ENCODE measurements at regions not wholly inside any gene's neighbourhood (a gene's known extent, or its start where the extent isn't known, plus 50 kb on each side); places are given as distances from the start of the nearest gene placed in this dataset.
"Not testable (repeated sequence)": the region's sequence is repeated elsewhere in the genome, so short reads cannot be mapped to it uniquely, and the experiment has no call there.

DNA sequence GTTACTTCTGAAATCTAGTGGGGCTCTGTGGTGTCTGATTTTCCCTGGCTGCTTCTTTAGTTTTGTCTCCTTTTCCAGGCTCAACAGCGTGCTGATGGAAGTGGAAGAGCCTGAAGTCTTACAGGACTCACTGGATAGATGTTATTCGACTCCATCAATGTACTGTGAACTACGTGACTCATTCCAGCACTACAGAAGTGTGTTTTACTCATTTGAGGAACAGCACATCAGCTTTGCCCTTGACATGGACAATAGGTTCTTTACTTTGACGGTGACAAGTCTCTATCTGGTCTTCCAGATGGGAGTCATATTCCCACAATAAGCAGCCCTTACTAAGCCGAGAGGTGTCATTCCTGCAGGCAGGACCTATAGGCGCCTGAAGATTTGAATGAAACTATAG is 51.1 kb downstream of the NBPF8 start:
- DNase-seq (ENCODE audit: low read depth, low spot score): not testable (repeated sequence)

- DNase-seq (ENCODE audit: low read depth, low spot score): not testable (repeated sequence)
Observed at GRCh38 chr1:120477663-120478062, 62.8 kb downstream of the NBPF8 start.

- DNase-seq (ENCODE audit: low read depth, low spot score): not testable (repeated sequence)
Observed at GRCh38 chr1:120478400-120478799, 63.6 kb downstream of the NBPF8 start.

- DNase-seq (ENCODE audit: low read depth, low spot score): not testable (repeated sequence)
Observed at GRCh38 chr1:120487542-120487941, 72.7 kb downstream of the NBPF8 start.

- not testable (repeated sequence) for DNase-seq (ENCODE audit: low read depth, low spot score)
Observed at GRCh38 chr1:120489217-120489616, 74.4 kb downstream of the NBPF8 start.

GRCh38 chr1:120497145-120497544 is 82.3 kb downstream of the NBPF8 start:
- not testable (repeated sequence) for DNase-seq (ENCODE audit: low read depth, low spot score)

DNA sequence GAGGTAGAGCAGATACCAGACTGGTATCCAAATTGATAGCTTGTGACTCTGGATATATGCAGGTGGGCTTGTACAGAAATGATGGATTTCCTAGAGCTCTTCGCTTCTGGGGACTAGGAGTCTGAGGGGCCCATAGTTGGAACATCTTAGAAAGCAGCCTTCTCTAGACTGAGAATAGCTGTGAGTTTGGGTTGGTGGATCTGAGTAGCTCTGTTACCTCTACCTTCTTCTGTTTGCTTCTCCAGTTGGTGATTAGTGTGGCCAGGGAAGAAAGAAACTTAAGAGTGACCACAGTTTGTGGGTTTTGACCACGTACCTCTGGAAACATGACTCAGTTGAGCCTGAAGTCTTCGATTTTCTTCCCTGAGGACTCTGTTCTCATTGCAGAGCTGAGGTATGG is 88.4 kb downstream of the NBPF8 start:
- not testable (repeated sequence) for DNase-seq (ENCODE audit: low read depth, low spot score)

DNA sequence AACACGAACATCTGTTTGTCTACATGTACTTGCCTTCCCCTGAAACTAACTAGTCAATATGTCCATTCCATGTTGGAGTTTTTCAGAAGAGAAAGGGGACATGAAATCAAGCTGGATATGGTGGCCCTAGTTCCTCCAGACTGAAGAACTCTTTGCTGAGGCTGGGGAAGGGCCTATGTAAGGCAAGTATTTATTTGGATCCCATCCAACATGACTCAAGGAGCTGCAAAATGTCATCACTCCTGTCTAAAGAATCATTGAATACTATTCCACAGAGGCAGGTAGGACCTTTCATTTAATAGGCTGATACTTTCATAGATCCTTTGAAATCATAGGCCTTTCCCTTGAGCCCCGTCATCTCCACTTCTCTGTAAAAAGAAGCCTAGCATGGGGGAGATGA is 91.5 kb downstream of the NBPF8 start:
- DNase-seq (ENCODE audit: low read depth, low spot score): not testable (repeated sequence)

DNA sequence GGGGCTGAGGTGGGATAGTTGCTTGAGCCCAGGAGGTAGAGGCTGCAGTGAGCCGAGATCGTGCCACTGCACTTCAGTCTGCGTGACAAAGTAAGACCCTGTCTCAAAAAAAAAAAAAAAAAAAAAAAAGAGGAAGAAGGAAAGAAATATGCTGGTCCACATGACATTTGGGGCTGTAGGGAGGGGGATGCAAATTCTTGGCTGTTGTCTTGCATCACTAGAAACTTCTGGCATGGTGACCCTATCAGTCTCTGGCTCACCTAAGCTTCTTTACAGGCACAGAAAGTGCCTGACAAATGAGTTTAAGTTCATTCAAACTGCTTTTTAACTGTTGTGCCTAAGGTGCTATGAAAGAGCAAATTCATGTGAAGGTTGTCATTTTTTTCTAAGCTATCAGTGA is 93.5 kb downstream of the NBPF8 start:
- DNase-seq (ENCODE audit: low read depth, low spot score): not testable (repeated sequence)

DNA sequence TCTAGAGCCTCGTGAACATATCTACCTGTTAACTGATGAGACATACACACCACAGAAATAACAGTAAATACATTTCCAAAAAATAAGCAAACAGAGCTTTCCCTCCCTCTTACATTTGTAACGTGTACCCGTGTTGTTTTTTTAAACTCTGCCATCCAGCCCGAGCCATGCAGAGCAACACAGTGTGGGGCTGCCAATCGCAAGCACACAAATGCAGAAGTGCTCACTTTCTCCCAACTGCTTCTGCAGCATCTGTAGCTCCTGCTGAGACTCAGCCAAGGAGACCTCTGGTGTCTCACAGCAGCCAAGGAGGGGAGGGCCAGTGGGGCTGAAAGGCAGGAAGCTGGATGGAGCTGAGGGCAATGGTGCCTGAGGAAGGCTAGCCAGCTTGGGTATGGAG is 94.4 kb downstream of the NBPF8 start:
- not testable (repeated sequence) for DNase-seq (ENCODE audit: low read depth, low spot score)

GRCh38 chr1:120513099-120513498 is 98.3 kb downstream of the NBPF8 start:
- not testable (repeated sequence) for DNase-seq (ENCODE audit: low read depth, low spot score)

DNA sequence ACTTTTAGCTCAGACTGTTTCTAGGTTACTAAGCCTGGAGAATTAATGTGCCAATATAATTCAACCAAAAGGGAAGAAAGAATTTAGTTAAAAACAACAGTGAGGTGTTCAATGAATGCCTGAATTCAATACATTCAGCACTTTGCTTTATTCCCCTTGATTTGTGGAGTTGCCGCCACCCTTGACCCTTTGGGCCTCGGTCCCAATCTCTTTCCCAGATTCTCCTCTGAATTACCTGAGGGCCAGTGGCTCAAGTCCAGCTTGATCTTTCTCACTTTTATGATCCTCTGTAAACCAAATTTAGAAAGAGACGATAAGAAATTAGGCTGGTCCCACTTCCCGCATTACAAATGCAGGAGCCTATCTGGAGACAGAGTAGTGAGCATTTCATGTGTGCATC is 98.7 kb downstream of the NBPF8 start:
- not testable (repeated sequence) for DNase-seq (ENCODE audit: low read depth, low spot score)

GRCh38 chr1:120519196-120519595 is 104.4 kb downstream of the NBPF8 start:
- not testable (repeated sequence) for DNase-seq (ENCODE audit: low read depth, low spot score)

DNA sequence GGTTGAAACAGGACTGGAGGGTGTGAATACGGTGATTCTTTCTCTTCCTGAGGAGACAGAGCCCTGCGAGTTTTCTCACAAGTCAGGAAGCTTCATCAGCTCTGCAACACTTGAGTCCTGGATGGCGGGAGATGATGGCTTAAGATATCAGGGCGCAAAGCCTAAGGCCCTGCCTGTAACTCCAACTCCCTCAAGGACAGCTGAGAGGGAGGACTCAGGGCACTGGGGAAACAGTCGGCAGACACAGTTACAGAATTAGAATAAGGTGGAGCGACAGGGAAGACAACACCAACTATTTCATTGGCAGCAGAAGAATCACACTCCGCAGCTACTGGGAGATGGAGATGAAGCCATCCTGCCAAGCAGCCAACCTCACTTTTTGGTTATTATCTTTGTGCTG is 109.6 kb downstream of the NBPF8 start:
- DNase-seq (ENCODE audit: low read depth, low spot score): not testable (repeated sequence)

- not testable (repeated sequence) for DNase-seq (ENCODE audit: low read depth, low spot score)
Observed at GRCh38 chr1:120525386-120525785, 110.6 kb downstream of the NBPF8 start.

- DNase-seq (ENCODE audit: low read depth, low spot score): not testable (repeated sequence)
Observed at GRCh38 chr1:120529475-120530089, 114.7 kb downstream of the NBPF8 start.

DNA sequence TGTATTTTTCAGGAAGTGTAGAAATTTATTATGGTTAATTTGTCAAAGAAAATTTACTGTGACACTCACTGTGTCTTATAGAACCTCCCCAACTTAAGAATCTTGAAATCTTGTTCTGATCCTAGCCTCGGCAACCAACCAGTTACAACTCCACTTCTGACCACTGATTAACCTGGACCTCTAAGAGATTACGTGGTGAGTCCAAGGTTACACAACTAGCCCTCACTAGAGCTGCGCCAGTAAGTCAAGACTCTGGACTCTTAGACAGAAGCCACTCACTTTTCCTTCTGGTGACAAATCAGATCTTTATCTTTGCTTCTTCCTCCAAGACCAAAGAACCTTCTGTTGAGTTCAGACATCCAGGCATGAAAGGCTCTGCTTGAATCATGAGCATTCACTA is 116.6 kb downstream of the NBPF8 start:
- not testable (repeated sequence) for DNase-seq (ENCODE audit: low read depth, low spot score)

DNA sequence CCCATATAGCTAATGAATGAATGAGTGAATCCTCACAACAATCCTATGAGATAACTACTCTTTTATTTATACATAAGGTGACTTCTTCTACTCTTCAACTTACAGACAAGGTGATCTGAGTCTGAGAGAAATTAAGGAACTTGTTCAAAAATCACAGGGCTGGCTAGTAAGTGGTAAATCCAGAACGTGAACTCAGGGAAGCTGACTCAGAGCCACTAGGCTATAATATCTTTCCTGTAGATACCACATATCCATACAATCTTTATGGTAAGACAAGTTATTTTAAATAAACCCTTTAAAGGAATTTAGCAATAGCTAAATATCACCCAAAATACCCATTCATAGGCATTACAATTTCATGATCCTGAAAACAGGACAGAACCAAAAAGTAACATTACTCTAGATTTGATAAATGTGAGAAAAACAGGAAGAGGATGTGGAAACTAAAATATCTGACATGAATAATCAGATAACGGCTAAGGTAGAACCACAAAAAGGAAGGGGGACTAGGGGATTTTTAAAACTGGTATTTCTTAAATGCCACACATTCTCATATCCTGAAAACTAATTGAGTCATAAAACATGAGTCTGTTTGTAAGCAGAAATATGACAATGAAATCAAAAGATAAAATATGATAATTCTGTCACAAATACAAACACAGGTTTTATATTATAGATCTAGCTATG is 119.7 kb downstream of the NBPF8 start:
- not testable (repeated sequence) for DNase-seq (ENCODE audit: low read depth, low spot score)

DNA sequence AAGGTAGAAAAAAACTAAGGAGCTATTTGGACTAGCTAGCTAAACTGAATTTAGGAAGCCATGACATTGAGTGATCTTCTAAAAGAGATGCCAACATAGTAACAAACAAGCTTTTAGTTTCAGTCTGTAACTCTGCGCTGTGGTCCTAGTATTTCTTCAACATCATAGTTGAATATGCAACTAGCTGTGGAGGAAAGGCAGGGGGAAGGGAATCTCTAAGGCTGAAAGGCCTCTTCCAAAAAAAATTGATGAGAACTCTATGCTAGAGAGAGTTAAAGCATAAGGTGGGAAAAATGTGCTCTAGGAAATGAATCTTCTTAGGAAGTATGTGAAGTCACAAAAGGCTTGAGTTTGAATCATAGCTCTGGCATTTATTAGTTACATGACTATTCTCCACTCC is 120.2 kb downstream of the NBPF8 start:
- DNase-seq (ENCODE audit: low read depth, low spot score): not testable (repeated sequence)

DNA sequence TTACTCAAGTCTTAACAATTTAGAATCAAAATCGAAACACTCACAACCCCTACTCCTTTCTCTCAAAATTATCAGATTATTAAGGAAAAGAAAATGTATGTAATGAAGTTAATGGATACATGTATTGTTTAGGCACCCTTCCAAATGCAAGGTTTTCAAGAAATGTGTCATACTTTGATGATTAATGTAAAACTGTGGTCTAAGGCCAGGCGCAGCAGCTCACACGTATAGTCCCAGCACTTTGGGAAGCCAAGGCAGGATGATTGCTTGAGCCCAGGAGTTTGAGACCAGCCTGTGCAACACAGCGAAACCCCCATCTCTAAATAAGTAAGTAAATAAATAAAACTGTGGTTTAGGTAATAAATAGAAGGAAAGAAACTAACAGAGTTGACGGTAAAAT is 126.6 kb downstream of the NBPF8 start:
- DNase-seq (ENCODE audit: low read depth, low spot score): not testable (repeated sequence)

DNA sequence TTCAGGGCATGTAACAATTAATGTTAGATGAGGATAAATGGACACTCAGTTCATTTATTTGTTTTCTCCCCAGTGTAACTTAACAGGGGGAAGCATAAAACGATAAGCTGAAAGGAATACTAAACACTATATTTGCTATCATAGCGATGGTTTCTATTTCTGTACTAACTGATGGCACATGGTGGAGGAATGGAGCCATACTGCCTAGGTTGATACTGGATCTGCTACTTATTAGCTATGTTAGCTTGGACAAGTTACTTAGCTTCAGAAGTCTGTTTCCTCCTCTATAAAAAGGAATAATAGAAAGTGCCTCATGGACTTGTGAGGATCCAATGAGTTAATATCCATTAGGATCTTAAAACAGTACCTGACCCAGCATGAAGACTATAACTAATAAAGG is 127.5 kb downstream of the NBPF8 start:
- not testable (repeated sequence) for DNase-seq (ENCODE audit: low read depth, low spot score)

- not testable (repeated sequence) for DNase-seq (ENCODE audit: low read depth, low spot score)
Observed at GRCh38 chr1:120542940-120543339, 128.1 kb downstream of the NBPF8 start.

DNA sequence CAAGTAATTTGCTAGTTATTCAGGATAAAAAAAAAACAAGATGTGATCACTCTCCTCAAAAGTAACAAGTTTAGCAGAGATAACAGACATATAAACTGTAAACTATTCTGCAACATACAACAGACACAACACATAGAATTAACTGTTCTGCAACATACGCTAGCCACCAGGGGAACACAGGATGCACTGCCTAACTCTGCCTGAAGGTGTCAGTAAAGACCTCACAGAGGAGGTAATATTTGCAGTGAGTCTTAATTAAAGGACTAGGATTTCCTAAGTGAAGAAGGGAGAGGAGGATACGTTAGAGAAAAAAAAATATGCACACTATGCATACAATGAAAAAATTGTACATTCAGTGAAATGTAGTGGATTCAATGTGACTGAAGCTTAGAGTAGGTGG is 129.6 kb downstream of the NBPF8 start:
- not testable (repeated sequence) for DNase-seq (ENCODE audit: low read depth, low spot score)
